Central memory CD8-positive, alpha-beta T cell (primary cell): ENCODE measurements at regions not wholly inside any gene's neighbourhood (a gene's known extent, or its start where the extent isn't known, plus 50 kb on each side); places are given as distances from the start of the nearest gene placed in this dataset.
"Not testable (repeated sequence)": the region's sequence is repeated elsewhere in the genome, so short reads cannot be mapped to it uniquely, and the experiment has no call there.

ENCODE experiments used
- ATAC-seq: fragments of 150-1000 bp; cut with Tn5 transposase; replicated peaks from 2 replicates; pipeline ENCODE4 v1.10.0; 2022; ENCODE audit warnings: mild to moderate bottlenecking, moderate FRiP score, moderate number of reproducible peaks; ENCODE audit not compliant: poor library complexity, severe bottlenecking; ENCODE audit errors: extremely low read depth
- DNase-seq, 2 donors: peaks; one replicate each; pipeline ENCODE4 v3.0.0; 2021; ENCODE audit warnings: low spot score in 2 of 2
- H3K27ac Mint-ChIP-seq: one replicate; pipeline ENCODE4 v1.8.0; 2022; ENCODE audit warnings: low read depth, mild to moderate bottlenecking, moderate library complexity, mixed read lengths
- H3K27me3 Mint-ChIP-seq: one replicate; pipeline ENCODE4 v1.8.0; 2022; ENCODE audit warnings: mixed read lengths
- H3K36me3 Mint-ChIP-seq: one replicate; pipeline ENCODE4 v1.8.0; 2022; ENCODE audit warnings: mild to moderate bottlenecking, moderate library complexity, mixed read lengths; ENCODE audit not compliant: insufficient read depth
- H3K4me1 Mint-ChIP-seq: one replicate; pipeline ENCODE4 v1.8.0; 2022; ENCODE audit warnings: mixed read lengths
- H3K4me3 Mint-ChIP-seq: one replicate; pipeline ENCODE4 v1.8.0; 2022; ENCODE audit warnings: mild to moderate bottlenecking, moderate library complexity, mixed read lengths
- H3K9me3 Mint-ChIP-seq: one replicate; pipeline ENCODE4 v1.8.0; 2022; ENCODE audit warnings: mixed read lengths

DNA sequence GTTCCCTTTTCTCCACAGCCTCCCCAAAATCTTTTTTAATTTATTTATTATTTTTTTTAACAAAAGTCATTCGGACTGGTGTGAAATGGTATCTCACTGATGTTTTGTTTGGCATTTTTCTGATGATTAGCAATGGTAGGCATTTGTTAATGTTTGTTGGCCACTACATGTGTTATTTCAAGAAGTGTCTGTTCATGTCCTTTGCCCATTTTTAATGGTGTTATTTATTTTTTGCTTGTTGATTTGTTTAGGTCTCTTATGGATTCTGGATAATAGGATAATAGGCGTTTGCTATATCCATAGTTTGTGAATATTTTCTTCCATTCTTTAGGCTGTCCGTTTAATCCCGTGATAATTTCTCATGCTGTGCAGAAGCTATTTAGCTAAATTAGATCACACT, 596.5 kb upstream of the DEFB115 start:
- DNase-seq, H3K4me1 Mint-ChIP-seq, H3K27me3 Mint-ChIP-seq, H3K27ac Mint-ChIP-seq, H3K36me3 Mint-ChIP-seq, H3K9me3 Mint-ChIP-seq, ATAC-seq, H3K4me3 Mint-ChIP-seq: not testable (repeated sequence)

DNA sequence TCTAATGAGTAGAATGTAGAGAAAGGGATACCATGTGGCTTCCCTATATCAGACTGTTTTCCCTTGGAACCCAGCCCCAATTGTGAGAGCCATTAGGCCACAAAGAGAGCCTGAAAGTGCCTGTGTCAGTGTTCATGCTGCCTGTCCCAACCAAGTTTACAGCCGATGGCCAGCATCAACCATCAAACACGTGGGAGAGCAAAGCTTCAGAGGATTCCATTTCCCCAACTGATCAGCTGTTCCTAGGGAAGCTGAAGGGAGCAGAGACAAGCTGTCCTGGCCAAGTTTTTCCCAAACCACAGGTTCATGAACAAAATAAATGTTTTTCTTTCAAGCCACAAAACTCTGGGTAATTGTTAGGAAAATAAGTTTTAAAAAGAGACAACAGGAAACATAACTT, 589.0 kb upstream of the DEFB115 start:
- ATAC-seq, H3K27ac Mint-ChIP-seq, H3K4me3 Mint-ChIP-seq, H3K9me3 Mint-ChIP-seq, H3K27me3 Mint-ChIP-seq, DNase-seq, H3K4me1 Mint-ChIP-seq, H3K36me3 Mint-ChIP-seq: not testable (repeated sequence)

DNA sequence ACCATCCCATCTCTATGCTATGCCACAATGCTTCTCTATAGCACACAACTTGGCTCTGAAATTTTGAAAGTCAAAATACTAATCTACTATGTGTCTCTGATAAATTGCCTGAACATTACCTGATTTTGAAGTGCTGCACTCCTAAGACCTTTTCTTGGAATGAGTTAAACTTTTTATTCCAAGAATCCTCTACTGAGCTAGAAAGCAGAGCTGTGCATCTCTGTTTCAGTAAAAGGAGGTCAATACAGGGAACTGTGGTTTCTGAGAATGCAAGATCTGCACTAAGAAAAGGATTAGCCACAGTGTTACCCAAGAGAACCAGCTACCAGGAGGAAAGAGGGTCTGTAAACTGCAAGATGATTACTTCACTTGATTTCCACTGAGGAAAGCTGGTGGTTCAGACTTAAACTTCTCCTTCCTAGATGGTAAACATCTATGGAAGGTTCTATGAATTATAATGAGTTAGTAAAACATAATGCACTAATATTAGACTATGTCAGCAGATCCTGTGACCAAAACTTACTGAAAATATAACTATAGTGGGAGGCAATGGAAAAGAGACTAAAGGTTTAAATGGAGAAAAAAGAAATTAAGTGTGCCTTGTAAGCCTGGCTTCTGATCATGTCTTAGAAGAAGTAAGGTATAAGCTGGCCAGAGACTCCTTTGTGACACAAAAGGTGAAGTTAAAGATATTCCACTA, 588.0 kb upstream of the DEFB115 start:
- DNase-seq, H3K4me3 Mint-ChIP-seq, H3K27ac Mint-ChIP-seq, H3K27me3 Mint-ChIP-seq, H3K4me1 Mint-ChIP-seq, H3K36me3 Mint-ChIP-seq, ATAC-seq, H3K9me3 Mint-ChIP-seq: not testable (repeated sequence)

DNA sequence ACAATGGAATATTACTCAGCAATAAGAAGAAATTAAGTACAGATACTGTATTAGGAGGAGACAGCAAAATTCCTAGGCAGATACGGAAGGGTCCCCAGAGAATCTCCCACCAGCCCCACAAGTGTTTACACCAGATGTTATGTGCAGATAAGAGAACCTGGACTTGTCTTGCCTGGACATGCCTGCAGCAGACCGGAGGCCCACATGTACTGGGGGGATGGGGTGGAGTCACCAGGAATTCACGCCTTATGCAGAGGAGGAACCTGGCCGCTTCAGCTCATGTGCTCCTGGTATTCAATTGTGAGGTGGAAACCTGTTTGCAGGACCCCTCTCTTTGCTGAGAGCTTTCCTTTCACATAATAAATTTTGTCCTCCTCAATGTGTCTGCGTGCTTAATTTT, 586.3 kb upstream of the DEFB115 start:
- not testable (repeated sequence) for ATAC-seq, H3K9me3 Mint-ChIP-seq, H3K4me1 Mint-ChIP-seq, H3K4me3 Mint-ChIP-seq, H3K27ac Mint-ChIP-seq, DNase-seq, H3K36me3 Mint-ChIP-seq, H3K27me3 Mint-ChIP-seq

DNA sequence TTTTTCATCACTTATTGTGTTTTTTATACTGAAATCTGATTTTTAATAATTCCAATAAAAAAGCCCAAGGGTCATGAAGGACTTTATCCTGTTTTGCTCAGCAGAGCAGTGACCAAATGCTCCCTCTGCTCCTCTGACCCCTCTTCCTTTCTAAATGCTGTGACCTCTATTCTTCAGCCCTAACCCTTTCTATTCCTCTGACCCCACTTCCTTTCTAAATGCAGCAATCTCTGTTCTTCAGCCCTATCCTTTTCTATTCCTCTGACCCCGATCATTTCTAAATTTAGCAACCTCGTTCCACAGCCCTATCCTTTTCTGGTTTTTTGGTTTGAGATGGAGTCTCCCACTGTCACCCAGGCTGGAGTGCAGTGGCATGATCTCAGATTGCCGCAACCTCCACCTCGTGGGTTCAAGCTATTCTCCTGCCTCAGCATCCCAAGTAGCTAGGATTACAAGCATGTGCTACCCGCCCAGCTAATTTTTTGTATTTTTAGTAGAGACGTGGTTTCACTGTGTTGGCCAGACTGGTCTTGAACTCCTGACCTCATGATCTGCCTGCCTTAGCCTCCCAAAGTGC, 581.4 kb upstream of the DEFB115 start:
- not testable (repeated sequence) for H3K27ac Mint-ChIP-seq, DNase-seq, H3K4me1 Mint-ChIP-seq, H3K4me3 Mint-ChIP-seq, H3K36me3 Mint-ChIP-seq, H3K27me3 Mint-ChIP-seq, H3K9me3 Mint-ChIP-seq, ATAC-seq

DNA sequence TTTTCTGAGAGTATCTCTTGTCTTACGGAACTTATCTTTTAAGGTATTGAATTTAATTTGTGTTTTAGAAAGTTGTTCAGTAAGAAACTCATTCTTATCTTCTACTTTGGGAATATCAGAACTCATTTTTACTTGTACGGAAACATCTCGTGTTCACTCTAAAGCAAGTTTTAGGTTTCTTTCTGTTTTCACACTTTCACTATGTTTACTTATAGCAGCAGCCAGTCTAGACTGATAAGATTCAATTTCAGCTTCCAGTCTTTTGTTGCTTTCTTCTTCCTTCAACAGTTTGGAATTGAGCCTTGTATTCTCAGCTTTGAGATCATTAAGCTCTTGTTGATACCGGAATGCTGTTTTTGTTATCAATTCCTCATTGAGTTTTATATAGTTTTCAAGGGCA, 575.2 kb upstream of the DEFB115 start:
- not testable (repeated sequence) for H3K36me3 Mint-ChIP-seq, H3K4me1 Mint-ChIP-seq, H3K4me3 Mint-ChIP-seq, H3K27me3 Mint-ChIP-seq, ATAC-seq, DNase-seq, H3K27ac Mint-ChIP-seq, H3K9me3 Mint-ChIP-seq

DNA sequence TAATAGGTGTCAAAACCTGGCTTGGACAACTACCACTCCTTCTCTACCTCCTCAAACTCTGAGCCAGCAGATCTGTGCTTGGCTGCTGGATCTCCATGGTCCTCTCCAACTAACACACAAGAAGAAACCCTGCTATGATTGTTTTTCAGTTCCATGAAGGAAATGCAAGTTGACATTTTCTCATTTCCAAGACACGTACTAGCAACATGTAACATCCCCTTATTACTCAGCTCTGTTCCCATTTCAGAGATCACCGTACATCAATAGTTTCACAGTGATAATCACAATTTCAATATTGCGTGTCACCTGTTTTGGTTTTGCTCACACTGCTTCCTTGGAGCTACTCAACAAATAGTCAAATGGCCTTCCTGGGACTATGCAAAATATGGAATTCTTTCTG, 544.6 kb upstream of the DEFB115 start:
- H3K36me3 Mint-ChIP-seq, ATAC-seq, H3K27ac Mint-ChIP-seq, H3K4me1 Mint-ChIP-seq, DNase-seq, H3K27me3 Mint-ChIP-seq, H3K9me3 Mint-ChIP-seq, H3K4me3 Mint-ChIP-seq: not testable (repeated sequence)

DNA sequence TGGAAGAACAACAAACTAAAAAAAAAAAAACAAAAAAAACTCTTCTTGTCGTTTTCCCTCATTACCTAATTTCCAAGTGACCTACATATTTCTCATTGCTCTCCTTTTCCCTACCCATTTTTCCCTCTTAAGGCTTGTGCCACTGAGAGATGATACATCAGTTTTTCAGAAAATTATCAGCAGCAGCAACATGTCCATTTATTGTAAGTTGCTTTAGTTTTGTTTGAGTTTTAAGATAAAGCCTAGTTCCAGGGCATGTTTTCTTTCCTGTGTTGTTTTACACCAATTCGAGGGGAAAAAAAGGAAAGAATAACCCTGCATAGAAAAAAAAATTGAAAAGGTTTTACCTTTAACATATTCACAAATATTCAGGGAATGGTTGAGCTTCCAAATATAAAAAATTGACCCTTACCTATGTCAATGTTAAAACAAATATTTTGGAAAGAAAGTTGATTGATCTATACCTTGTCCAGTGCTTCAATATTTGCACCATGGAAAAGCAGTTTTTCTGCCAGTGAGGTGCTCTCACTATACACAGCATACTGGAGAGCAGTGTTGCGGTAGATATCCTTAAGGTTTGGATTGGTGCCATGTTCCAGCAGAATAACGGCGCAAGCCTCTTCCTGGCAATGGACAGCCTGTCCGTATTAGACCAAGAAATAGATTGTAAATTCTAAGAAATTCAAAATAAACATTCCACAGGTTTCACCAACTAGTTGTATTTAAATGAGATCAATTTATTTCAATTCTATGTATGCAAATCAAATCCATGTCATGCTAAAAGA, 537.9 kb upstream of the DEFB115 start:
- not testable (repeated sequence) for H3K36me3 Mint-ChIP-seq, H3K4me3 Mint-ChIP-seq, ATAC-seq, H3K27me3 Mint-ChIP-seq, H3K9me3 Mint-ChIP-seq, H3K4me1 Mint-ChIP-seq, DNase-seq, H3K27ac Mint-ChIP-seq

DNA sequence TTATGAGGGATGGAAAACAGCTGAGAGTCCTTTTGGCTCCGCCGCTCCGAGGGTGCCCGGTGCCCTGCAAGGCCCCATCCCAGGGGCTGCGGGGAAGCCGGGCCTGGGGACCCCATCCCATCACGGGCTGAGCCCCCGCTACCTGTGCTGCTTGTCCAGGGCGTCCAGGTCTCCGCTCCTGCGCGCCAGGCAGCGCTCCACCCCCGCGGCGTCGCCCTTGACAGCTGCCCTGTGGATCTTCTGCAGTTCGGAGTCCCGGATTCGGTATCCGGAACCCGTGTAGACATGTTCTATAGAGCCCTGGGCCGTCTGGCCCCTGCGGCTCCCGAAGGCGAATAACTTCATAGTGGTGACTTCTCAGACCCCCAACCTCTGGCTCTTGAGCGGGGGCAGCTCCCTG, 534.0 kb upstream of the DEFB115 start:
- not testable (repeated sequence) for DNase-seq, H3K9me3 Mint-ChIP-seq

DNA sequence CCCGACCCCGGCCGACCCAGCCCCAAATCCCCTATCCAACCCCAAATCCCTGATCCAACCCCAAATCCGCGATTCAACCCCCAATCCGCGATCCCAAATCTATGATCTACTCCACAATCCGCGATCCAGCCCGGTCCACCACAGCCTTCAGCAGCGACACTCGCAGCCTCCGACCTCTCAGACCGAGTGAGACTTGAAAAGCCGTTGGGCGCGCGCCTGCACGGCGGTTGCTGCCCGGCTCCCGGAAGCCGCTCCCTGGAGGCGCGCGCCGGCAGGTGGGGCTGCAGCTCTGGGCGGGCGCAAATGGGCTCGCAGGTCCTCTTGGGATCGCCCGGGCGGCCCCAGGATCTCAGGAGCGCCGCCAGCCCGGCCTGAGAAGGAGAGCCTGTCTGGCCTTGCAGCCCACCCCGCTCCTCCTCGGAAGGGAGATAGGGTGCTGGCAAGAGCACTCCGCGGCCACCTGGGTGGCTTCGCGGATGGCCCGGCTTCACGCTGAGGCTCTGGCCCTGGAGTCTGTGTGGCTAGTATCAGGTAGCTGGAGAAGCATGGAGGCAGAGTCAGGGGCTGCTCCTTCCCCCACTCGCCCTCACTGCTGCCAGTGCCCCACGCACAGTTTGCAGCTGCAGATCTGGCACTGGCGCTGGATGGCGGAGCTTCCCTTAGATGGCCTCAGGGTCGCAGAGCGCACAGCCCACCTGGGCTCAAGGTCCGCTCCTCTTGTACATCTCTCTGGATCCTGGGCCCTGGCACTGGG, 533.4 kb upstream of the DEFB115 start:
- H3K27me3 Mint-ChIP-seq, H3K9me3 Mint-ChIP-seq, H3K4me1 Mint-ChIP-seq, H3K36me3 Mint-ChIP-seq, DNase-seq, ATAC-seq: not testable (repeated sequence)
- Mint-ChIP-seq H3K27ac (peak overlapping the region; percentile 23), H3K4me3 (peak overlapping the region; percentile 76)

More for the DNA sequence above, 534.0 kb upstream of the DEFB115 start:
- ATAC-seq, H3K27me3 Mint-ChIP-seq, H3K36me3 Mint-ChIP-seq, H3K4me1 Mint-ChIP-seq: not testable (repeated sequence)
- H3K4me3 Mint-ChIP-seq: peak overlapping the region; percentile 76
- peak overlapping the region; percentile 23 for H3K27ac Mint-ChIP-seq

DNA sequence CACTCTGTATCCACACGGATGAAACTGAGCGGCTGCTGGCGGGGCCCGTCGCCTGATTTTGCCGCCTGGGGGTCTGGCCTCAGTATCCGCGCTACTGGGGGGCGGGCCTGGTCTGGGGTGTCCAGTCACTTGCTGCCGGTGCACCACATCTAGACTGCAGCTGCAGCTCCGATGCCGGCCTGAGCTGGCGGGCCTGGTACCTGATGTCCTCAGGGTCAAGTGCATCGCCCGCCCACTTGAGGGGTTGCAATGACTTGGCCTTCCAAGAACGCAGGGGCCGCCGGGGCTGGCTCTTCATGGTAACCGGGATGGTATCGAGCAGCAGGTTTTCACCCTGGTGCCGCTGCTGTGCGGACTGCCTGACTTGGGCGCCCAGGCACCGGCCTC, 532.8 kb upstream of the DEFB115 start:
- not testable (repeated sequence) for DNase-seq, H3K4me3 Mint-ChIP-seq, H3K9me3 Mint-ChIP-seq, H3K27me3 Mint-ChIP-seq, H3K27ac Mint-ChIP-seq, H3K36me3 Mint-ChIP-seq, ATAC-seq, H3K4me1 Mint-ChIP-seq

DNA sequence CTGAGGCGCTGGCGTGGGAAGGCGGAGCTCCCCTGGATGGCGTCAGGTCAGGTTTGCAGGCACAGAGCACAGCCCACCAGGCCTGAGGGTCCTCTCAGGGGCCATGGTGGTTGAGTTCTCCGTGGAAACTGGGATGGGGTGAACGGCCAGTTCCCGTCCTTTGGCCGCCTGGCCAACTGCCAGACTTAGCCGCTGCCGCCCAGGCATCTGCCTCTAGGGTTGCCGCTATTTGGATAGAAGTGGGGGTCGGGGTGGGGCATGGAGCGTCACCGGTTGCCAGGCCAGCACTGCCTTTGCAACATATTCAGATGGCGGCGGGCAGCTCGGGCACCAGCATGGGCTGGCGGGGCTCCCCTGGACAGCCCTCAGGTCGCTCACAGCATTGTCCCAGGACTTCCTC, 532.3 kb upstream of the DEFB115 start:
- H3K4me3 Mint-ChIP-seq, H3K27me3 Mint-ChIP-seq, H3K4me1 Mint-ChIP-seq, DNase-seq, H3K36me3 Mint-ChIP-seq, H3K27ac Mint-ChIP-seq, ATAC-seq, H3K9me3 Mint-ChIP-seq: not testable (repeated sequence)
